ENCODE measurements at regions not wholly inside any gene's neighbourhood (a gene's known extent, or its start where the extent isn't known, plus 50 kb on each side); places are given as distances from the start of the nearest gene placed in this dataset.

DNA sequence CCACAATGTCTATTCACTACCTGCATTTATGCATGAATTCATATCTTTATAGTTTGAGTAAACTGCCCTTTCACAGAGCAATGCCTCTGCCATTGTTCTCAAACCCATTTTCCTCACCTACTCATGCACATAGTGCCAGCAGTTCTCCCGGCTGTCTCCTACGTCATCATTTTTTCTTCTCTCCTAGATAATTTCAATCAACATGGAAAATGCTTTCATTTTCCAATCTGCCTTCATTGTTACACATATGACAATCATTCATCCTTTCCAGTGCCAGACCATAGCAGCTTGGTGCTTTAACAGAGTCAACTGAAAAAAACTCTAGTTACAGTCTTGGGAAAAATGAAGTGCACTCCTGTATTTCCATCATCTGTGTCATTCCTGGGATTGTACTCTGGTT, 514.8 kb upstream of the CTNND2 start:
- Histone ChIP-seq H3K9me3 (ENCODE audit: control insufficient read depth in 2 of 2, low read length in 2 of 2) (peaks cover 0 to 2% of the 10 kb centered on the region in 2 donors), H3K27ac (ENCODE audit: low read depth in 2 of 2, low read length in 2 of 2) (no peak overlapping the region), H3K36me3 (ENCODE audit: control insufficient read depth in 2 of 2, insufficient read depth in 2 of 2, low read length in 2 of 2) (no peaks in the 10 kb centered on the region), H3K27me3 (ENCODE audit: control insufficient read depth in 2 of 2, insufficient read depth in 2 of 2, low read length in 2 of 2) (no peaks in the 10 kb centered on the region), H3K4me1 (ENCODE audit: control insufficient read depth in 2 of 2, insufficient read depth in 2 of 2, low read length in 2 of 2) (no peaks in the 10 kb centered on the region), H3K4me3 (ENCODE audit: low read length in 2 of 2) (no peak overlapping the region), H3K9ac (ENCODE audit: low read depth in 1 of 2, low read length in 2 of 2) (no peak overlapping the region)

DNA sequence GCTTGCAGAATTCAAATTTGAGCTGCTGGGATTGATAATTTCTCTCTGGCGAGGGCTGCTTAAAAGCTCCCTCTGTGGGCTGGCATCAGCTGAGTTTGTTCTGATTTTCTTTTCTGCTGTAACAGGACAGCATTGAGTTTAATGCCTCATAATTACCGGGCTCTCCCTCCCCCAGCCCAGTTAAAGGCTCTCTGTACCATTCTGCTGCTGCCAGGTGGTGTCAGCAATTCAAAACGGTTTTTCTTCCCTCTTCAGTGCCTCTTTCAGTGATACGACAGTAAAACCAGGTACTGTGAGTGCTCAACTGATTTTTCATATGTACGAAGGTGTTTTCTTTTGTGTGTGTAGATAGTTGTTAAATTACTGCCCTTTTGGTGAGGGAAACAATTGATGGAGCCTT, 509.3 kb upstream of the CTNND2 start:
- Histone ChIP-seq H3K27me3 (ENCODE audit: control insufficient read depth in 2 of 2, insufficient read depth in 2 of 2, low read length in 2 of 2) (no peaks in the 10 kb centered on the region), H3K4me3 (ENCODE audit: low read length in 2 of 2) (no peak overlapping the region), H3K27ac (ENCODE audit: low read depth in 2 of 2, low read length in 2 of 2) (no peak overlapping the region), H3K4me1 (ENCODE audit: control insufficient read depth in 2 of 2, insufficient read depth in 2 of 2, low read length in 2 of 2) (no peaks in the 10 kb centered on the region), H3K36me3 (ENCODE audit: control insufficient read depth in 2 of 2, insufficient read depth in 2 of 2, low read length in 2 of 2) (no peaks in the 10 kb centered on the region), H3K9me3 (ENCODE audit: control insufficient read depth in 2 of 2, low read length in 2 of 2) (peaks cover 0 to 2% of the 10 kb centered on the region in 2 donors), H3K9ac (ENCODE audit: low read depth in 1 of 2, low read length in 2 of 2) (no peak overlapping the region)

DNA sequence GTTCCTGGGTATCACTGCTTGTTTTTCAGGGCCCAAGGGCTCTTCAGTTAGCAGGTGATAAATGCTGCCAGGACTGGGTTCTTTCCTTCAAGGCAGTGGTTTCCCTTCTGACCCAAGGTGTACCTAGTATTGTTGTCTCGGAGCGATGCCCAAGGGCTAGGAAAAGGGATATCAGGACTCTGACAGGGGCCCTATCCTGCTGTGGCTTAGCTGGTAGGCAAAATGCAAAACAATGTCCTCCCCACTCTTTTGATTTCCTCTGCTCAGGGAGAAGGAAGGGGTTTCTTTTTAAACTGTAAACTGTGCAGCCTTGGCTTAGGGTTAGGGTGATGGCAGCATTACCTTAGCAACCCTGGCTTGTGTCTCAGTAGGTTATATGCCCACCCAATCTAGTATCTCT, 508.8 kb upstream of the CTNND2 start:
- H3K4me3 ChIP-seq (ENCODE audit: low read length in 2 of 2): no peak overlapping the region
- H3K27ac ChIP-seq (ENCODE audit: low read depth in 2 of 2, low read length in 2 of 2): no peak overlapping the region
- no peak overlapping the region for H3K9ac ChIP-seq (ENCODE audit: low read depth in 1 of 2, low read length in 2 of 2)
- no peaks in the 10 kb centered on the region for H3K9me3 ChIP-seq (ENCODE audit: control insufficient read depth in 2 of 2, low read length in 2 of 2)
- H3K4me1 ChIP-seq (ENCODE audit: control insufficient read depth in 2 of 2, insufficient read depth in 2 of 2, low read length in 2 of 2): no peaks in the 10 kb centered on the region
- no peaks in the 10 kb centered on the region for H3K36me3 ChIP-seq (ENCODE audit: control insufficient read depth in 2 of 2, insufficient read depth in 2 of 2, low read length in 2 of 2)
- H3K27me3 ChIP-seq (ENCODE audit: control insufficient read depth in 2 of 2, insufficient read depth in 2 of 2, low read length in 2 of 2): no peaks in the 10 kb centered on the region

DNA sequence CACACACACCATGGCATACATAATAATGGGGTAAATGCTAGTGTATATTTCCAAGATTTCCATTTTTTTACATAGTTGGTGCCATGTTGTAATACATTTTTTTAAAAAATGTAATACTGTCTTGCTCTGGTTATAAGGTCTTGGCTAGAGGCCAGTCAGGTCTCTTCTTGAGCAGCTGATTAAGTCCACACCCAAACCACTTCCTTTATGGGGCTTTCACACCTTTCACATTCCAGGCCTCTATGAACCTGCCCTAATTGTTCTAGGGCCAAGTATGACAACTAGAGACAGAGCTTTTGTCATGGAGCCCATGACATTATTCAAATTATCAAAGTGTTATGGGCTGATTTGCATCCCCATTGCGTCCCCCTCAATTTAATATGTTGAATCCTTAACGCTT, 495.6 kb upstream of the CTNND2 start:
- Histone ChIP-seq H3K4me3 (ENCODE audit: low read length in 2 of 2) (no peak overlapping the region), H3K27me3 (ENCODE audit: control insufficient read depth in 2 of 2, insufficient read depth in 2 of 2, low read length in 2 of 2) (no peaks in the 10 kb centered on the region), H3K4me1 (ENCODE audit: control insufficient read depth in 2 of 2, insufficient read depth in 2 of 2, low read length in 2 of 2) (no peaks in the 10 kb centered on the region), H3K36me3 (ENCODE audit: control insufficient read depth in 2 of 2, insufficient read depth in 2 of 2, low read length in 2 of 2) (no peaks in the 10 kb centered on the region), H3K9ac (ENCODE audit: low read depth in 1 of 2, low read length in 2 of 2) (no peak overlapping the region), H3K9me3 (ENCODE audit: control insufficient read depth in 2 of 2, low read length in 2 of 2) (no peaks in the 10 kb centered on the region), H3K27ac (ENCODE audit: low read depth in 2 of 2, low read length in 2 of 2) (no peak overlapping the region)

DNA sequence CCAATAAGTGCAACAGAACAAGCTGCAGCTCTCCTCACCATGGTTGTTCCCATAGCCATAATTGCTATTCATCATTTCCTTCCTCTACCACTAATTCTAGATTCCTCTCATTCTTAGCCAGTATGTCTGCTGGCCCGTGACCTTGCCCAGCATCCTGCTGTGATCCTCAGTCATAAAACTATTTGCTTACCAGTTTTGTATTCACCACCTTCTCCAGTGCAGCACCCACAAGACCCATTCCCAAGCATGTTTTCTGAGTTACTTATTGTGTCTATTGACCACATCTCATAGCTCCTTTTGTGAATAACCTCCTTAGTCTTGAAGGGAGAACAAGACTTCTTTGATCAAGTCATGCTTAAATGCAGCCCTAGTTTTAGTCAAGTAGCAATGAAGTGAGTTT, 488.0 kb upstream of the CTNND2 start:
- Histone ChIP-seq H3K36me3 (ENCODE audit: control insufficient read depth in 2 of 2, insufficient read depth in 2 of 2, low read length in 2 of 2) (no peaks in the 10 kb centered on the region), H3K9ac (ENCODE audit: low read depth in 1 of 2, low read length in 2 of 2) (no peak overlapping the region), H3K9me3 (ENCODE audit: control insufficient read depth in 2 of 2, low read length in 2 of 2) (no peaks in the 10 kb centered on the region), H3K4me1 (ENCODE audit: control insufficient read depth in 2 of 2, insufficient read depth in 2 of 2, low read length in 2 of 2) (no peaks in the 10 kb centered on the region), H3K27me3 (ENCODE audit: control insufficient read depth in 2 of 2, insufficient read depth in 2 of 2, low read length in 2 of 2) (no peaks in the 10 kb centered on the region), H3K4me3 (ENCODE audit: low read length in 2 of 2) (no peak overlapping the region), H3K27ac (ENCODE audit: low read depth in 2 of 2, low read length in 2 of 2) (no peak overlapping the region)

DNA sequence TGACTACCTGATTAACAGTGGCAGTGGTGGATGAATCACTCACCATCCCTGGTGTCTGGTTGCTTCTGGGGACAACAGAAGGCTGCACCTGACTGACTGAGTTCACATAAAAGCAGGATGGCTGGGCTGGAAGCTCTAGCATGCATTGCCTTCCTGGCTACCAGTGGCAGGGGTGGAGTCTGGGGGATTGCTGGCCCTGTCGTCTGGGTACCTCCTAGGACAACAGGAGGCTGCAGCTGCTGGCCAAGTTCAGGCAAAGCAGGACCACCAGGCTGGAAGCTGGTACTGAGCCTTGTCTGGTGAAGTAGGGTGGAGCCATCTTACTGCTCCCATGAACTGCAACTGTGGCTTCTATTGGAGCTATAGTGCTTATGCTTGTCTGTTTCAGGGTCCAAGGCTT, 480.8 kb upstream of the CTNND2 start:
- no peak overlapping the region for H3K9ac ChIP-seq (ENCODE audit: low read depth in 1 of 2, low read length in 2 of 2)
- peaks cover 3 to 8% of the 10 kb centered on the region in 2 donors for H3K9me3 ChIP-seq (ENCODE audit: control insufficient read depth in 2 of 2, low read length in 2 of 2)
- no peak overlapping the region for H3K4me3 ChIP-seq (ENCODE audit: low read length in 2 of 2)
- no peaks in the 10 kb centered on the region for H3K27me3 ChIP-seq (ENCODE audit: control insufficient read depth in 2 of 2, insufficient read depth in 2 of 2, low read length in 2 of 2)
- H3K4me1 ChIP-seq (ENCODE audit: control insufficient read depth in 2 of 2, insufficient read depth in 2 of 2, low read length in 2 of 2): no peaks in the 10 kb centered on the region
- H3K27ac ChIP-seq (ENCODE audit: low read depth in 2 of 2, low read length in 2 of 2): no peak overlapping the region
- H3K36me3 ChIP-seq (ENCODE audit: control insufficient read depth in 2 of 2, insufficient read depth in 2 of 2, low read length in 2 of 2): no peaks in the 10 kb centered on the region

DNA sequence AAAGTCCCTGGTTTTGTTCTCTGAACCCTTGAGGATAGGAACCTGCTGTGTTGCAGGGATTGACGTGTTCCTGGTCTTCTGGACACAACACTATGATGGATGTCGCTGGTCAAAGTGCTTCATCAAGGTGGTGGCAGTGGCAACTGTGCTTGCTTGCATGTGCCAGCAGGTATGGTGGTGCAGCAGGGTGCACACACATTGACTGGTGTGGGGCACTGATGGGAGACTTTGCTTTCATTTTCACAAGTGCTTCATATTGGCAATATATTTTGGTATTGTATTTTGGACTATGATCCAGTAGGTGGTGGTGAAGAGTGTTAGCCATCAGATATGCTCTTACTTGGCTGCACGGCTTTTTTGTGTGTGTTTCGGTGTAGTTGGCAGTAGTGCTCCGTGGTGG, 479.8 kb upstream of the CTNND2 start:
- Histone ChIP-seq H3K36me3 (ENCODE audit: control insufficient read depth in 2 of 2, insufficient read depth in 2 of 2, low read length in 2 of 2) (no peaks in the 10 kb centered on the region), H3K9me3 (ENCODE audit: control insufficient read depth in 2 of 2, low read length in 2 of 2) (peaks cover 3 to 8% of the 10 kb centered on the region in 2 donors), H3K4me1 (ENCODE audit: control insufficient read depth in 2 of 2, insufficient read depth in 2 of 2, low read length in 2 of 2) (no peaks in the 10 kb centered on the region), H3K4me3 (ENCODE audit: low read length in 2 of 2) (no peak overlapping the region), H3K27ac (ENCODE audit: low read depth in 2 of 2, low read length in 2 of 2) (no peak overlapping the region), H3K9ac (ENCODE audit: low read depth in 1 of 2, low read length in 2 of 2) (no peak overlapping the region), H3K27me3 (ENCODE audit: control insufficient read depth in 2 of 2, insufficient read depth in 2 of 2, low read length in 2 of 2) (no peaks in the 10 kb centered on the region)

DNA sequence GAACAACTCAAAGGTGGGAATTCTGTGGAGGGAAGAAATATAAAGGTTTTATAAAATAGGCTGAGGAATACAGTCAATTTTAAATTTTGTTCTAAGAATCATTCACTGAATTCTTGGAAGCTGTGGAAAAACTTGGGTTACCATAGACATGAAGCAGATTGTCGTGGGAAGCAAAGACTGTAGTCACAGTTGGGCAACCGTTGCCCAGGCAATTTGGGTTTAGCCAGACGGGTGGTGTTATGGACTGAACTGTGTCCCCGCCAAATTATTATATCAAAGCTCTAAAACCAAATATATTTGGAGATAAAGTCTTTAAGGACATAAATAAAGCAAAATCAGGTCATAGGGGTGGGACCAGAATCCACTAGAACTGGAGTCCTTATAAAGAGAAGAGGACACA, 463.7 kb upstream of the CTNND2 start:
- no peaks in the 10 kb centered on the region for H3K36me3 ChIP-seq (ENCODE audit: control insufficient read depth in 2 of 2, insufficient read depth in 2 of 2, low read length in 2 of 2)
- peaks cover 0 to 5% of the 10 kb centered on the region in 2 donors for H3K9me3 ChIP-seq (ENCODE audit: control insufficient read depth in 2 of 2, low read length in 2 of 2)
- no peaks in the 10 kb centered on the region for H3K27me3 ChIP-seq (ENCODE audit: control insufficient read depth in 2 of 2, insufficient read depth in 2 of 2, low read length in 2 of 2)
- H3K4me3 ChIP-seq (ENCODE audit: low read length in 2 of 2): no peak overlapping the region
- no peak overlapping the region for H3K9ac ChIP-seq (ENCODE audit: low read depth in 1 of 2, low read length in 2 of 2)
- no peak overlapping the region for H3K27ac ChIP-seq (ENCODE audit: low read depth in 2 of 2, low read length in 2 of 2)
- no peaks in the 10 kb centered on the region for H3K4me1 ChIP-seq (ENCODE audit: control insufficient read depth in 2 of 2, insufficient read depth in 2 of 2, low read length in 2 of 2)

DNA sequence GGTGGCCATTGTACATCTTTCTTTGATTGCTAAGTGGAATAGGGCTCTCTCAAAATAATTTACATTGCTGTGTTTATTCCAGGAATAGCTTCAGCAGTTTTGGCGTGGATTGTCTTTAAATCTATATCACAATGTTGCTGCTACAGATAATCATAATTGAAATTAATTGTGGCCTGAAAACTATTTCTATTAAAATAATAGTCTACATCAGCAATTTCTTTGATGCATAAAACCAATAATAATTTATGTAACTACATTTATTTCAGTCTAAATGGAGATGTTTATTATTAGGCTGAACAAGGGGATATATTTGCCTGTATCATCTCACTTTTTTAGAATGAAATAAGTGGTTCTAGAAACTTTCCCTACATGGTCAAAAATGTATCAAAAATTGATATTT, 456.0 kb upstream of the CTNND2 start:
- H3K9ac ChIP-seq (ENCODE audit: low read depth in 1 of 2, low read length in 2 of 2): no peak overlapping the region
- no peaks in the 10 kb centered on the region for H3K4me1 ChIP-seq (ENCODE audit: control insufficient read depth in 2 of 2, insufficient read depth in 2 of 2, low read length in 2 of 2)
- no peaks in the 10 kb centered on the region for H3K36me3 ChIP-seq (ENCODE audit: control insufficient read depth in 2 of 2, insufficient read depth in 2 of 2, low read length in 2 of 2)
- H3K27ac ChIP-seq (ENCODE audit: low read depth in 2 of 2, low read length in 2 of 2): no peak overlapping the region
- peaks cover 0 to 5% of the 10 kb centered on the region in 2 donors for H3K9me3 ChIP-seq (ENCODE audit: control insufficient read depth in 2 of 2, low read length in 2 of 2)
- no peaks in the 10 kb centered on the region for H3K27me3 ChIP-seq (ENCODE audit: control insufficient read depth in 2 of 2, insufficient read depth in 2 of 2, low read length in 2 of 2)
- H3K4me3 ChIP-seq (ENCODE audit: low read length in 2 of 2): no peak overlapping the region

DNA sequence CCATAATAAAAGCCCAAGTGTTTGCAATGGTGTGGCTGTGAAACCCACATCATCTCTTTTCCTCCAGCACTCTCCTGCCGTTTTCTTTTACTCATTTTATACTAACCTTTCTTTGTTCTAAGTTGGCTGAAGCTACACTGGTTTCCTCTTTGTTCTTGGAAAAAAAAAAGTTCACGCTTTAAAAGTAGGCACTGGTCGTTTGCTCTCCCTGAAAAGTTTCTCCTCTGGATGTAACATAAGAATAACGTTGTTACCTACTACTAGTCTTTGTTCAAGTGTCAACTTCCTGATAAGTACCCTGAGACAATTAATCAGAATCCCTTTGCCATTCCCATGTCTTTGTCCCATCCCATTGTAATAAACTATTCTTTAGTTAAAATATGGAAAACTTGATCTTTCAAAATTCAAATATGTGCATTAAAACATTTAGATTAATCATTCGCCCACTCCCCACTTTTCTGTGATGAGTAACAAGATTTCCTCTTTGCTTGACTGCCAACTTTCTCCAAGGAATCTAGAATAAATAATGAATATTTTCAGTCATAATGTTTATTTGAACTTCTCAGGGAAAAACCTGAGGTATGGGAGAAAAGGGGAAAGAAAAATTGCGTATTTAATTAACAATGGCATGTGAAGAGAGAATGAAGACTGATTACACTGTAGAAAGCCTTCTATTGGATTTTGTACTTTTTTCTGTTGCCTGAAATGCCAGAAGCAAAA, 454.3 kb upstream of the CTNND2 start:
- H3K9ac ChIP-seq (ENCODE audit: low read depth in 1 of 2, low read length in 2 of 2): no peak overlapping the region
- no peaks in the 10 kb centered on the region for H3K4me1 ChIP-seq (ENCODE audit: control insufficient read depth in 2 of 2, insufficient read depth in 2 of 2, low read length in 2 of 2)
- H3K27me3 ChIP-seq (ENCODE audit: control insufficient read depth in 2 of 2, insufficient read depth in 2 of 2, low read length in 2 of 2): no peaks in the 10 kb centered on the region
- H3K4me3 ChIP-seq (ENCODE audit: low read length in 2 of 2): no peak overlapping the region
- H3K36me3 ChIP-seq (ENCODE audit: control insufficient read depth in 2 of 2, insufficient read depth in 2 of 2, low read length in 2 of 2): no peaks in the 10 kb centered on the region
- H3K27ac ChIP-seq (ENCODE audit: low read depth in 2 of 2, low read length in 2 of 2): no peak overlapping the region
- peaks cover 0 to 1% of the 10 kb centered on the region in 2 donors for H3K9me3 ChIP-seq (ENCODE audit: control insufficient read depth in 2 of 2, low read length in 2 of 2)

DNA sequence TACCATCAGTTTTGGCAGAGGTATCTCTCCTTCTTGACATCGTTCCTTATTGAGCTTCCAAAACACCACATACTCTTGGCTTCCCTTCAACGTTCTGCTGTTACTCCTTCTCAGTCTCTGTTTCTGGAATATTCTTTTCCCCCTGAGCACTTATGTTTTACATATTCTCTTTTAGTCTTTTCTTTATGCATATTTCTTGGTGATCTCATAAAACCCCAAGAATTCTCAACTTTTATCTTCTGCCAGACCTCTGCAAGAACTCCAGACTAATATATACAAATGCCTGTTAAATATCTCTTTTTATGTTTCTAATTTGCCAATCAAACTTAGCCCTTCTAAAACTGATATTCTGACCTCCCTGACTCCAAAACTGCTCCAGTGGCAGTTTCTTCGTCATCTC, 453.4 kb upstream of the CTNND2 start:
- Histone ChIP-seq H3K27ac (ENCODE audit: low read depth in 2 of 2, low read length in 2 of 2) (no peak overlapping the region), H3K36me3 (ENCODE audit: control insufficient read depth in 2 of 2, insufficient read depth in 2 of 2, low read length in 2 of 2) (no peaks in the 10 kb centered on the region), H3K9ac (ENCODE audit: low read depth in 1 of 2, low read length in 2 of 2) (no peak overlapping the region), H3K27me3 (ENCODE audit: control insufficient read depth in 2 of 2, insufficient read depth in 2 of 2, low read length in 2 of 2) (no peaks in the 10 kb centered on the region), H3K4me1 (ENCODE audit: control insufficient read depth in 2 of 2, insufficient read depth in 2 of 2, low read length in 2 of 2) (no peaks in the 10 kb centered on the region), H3K9me3 (ENCODE audit: control insufficient read depth in 2 of 2, low read length in 2 of 2) (no peaks in the 10 kb centered on the region), H3K4me3 (ENCODE audit: low read length in 2 of 2) (no peak overlapping the region)

All from mucosa of rectum (tissue), 2 donors.